ENCODE measurements at regions not wholly inside any gene's neighbourhood (a gene's known extent, or its start where the extent isn't known, plus 50 kb on each side); places are given as distances from the start of the nearest gene placed in this dataset.

- H3K4me1 ChIP-seq: no peaks in the 10 kb centered on the region
- H3K9me3 ChIP-seq: no peaks in the 10 kb centered on the region
- no peak overlapping the region for H3K27ac ChIP-seq
- 50% methylated on average over 1 of the region's 2 CpGs for WGBS (ENCODE audit: insufficient coverage, low coverage, low lambda C conversion rate, missing lambda C conversion rate)
- no peak overlapping the region for H3K4me3 ChIP-seq
- TF ChIP-seq, protein P1, sequence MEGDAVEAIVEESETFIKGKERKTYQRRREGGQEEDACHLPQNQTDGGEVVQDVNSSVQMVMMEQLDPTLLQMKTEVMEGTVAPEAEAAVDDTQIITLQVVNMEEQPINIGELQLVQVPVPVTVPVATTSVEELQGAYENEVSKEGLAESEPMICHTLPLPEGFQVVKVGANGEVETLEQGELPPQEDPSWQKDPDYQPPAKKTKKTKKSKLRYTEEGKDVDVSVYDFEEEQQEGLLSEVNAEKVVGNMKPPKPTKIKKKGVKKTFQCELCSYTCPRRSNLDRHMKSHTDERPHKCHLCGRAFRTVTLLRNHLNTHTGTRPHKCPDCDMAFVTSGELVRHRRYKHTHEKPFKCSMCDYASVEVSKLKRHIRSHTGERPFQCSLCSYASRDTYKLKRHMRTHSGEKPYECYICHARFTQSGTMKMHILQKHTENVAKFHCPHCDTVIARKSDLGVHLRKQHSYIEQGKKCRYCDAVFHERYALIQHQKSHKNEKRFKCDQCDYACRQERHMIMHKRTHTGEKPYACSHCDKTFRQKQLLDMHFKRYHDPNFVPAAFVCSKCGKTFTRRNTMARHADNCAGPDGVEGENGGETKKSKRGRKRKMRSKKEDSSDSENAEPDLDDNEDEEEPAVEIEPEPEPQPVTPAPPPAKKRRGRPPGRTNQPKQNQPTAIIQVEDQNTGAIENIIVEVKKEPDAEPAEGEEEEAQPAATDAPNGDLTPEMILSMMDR (IDR thresholded peaks at IDR 0.05): no peak
- TF ChIP-seq POLR2A (IDR thresholded peaks at IDR 0.05): no peak
- intact Hi-C loops (cut with DNase I): no loop called here
- no peak for DNase-seq
- ATAC-seq: no peak
- H3K36me3 ChIP-seq: no peaks in the 10 kb centered on the region
- H3K27me3 ChIP-seq: no peaks in the 10 kb centered on the region
Observed at GRCh38 chr7:18235819-18236218, 208.2 kb upstream of the PRPS1L1 start.

DNA sequence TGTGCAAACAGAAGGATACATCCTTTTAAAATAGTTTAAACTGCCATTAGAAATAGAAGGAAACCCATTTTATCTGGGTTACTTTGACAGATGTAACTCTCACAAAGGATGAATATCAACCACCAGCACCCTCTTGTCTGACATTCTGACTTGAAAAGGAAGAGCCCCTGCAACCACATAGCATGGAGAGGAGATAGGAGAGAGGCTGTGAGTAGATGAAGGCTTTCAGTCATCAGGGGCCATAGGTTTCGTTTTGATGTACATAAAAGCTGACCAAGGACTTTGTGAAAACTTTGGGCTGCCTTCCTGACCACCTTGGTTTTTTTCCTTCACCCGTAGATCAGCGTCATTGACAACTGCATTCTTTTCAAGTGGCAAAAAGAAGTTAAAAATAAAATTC lies 211.6 kb upstream of the PRPS1L1 start:
- no peak overlapping the region for H3K27ac ChIP-seq
- no peaks in the 10 kb centered on the region for H3K36me3 ChIP-seq
- ATAC-seq (no peak), DNase-seq (no peak)
- H3K27me3 ChIP-seq: no peaks in the 10 kb centered on the region
- TF ChIP-seq POLR2A (IDR thresholded peaks at IDR 0.05): no peak
- H3K4me1 ChIP-seq: no peaks in the 10 kb centered on the region
- 20% methylated on average over 3 of the region's 3 CpGs for WGBS (ENCODE audit: insufficient coverage, low coverage, low lambda C conversion rate, missing lambda C conversion rate)
- H3K4me3 ChIP-seq: no peak overlapping the region
- intact Hi-C loops (cut with DNase I): no loop called here
- no peaks in the 10 kb centered on the region for H3K9me3 ChIP-seq

- Histone ChIP-seq H3K4me3 (no peak overlapping the region), H3K4me1 (no peaks in the 10 kb centered on the region), H3K36me3 (no peaks in the 10 kb centered on the region), H3K9me3 (no peaks in the 10 kb centered on the region), H3K27me3 (no peaks in the 10 kb centered on the region), H3K27ac (no peak overlapping the region)
- intact Hi-C loops (cut with DNase I): no loop called here
- DNase-seq: no peak
- 54% methylated on average over 3 of the region's 3 CpGs for WGBS (ENCODE audit: insufficient coverage, low coverage, low lambda C conversion rate, missing lambda C conversion rate)
- ATAC-seq: no peak
- no peak for TF ChIP-seq POLR2A (IDR thresholded peaks at IDR 0.05)
- TF ChIP-seq, protein P1 (IDR thresholded peaks at IDR 0.05): no peak
Observed at GRCh38 chr7:18241543-18242231, 214.0 kb upstream of the PRPS1L1 start.

DNA sequence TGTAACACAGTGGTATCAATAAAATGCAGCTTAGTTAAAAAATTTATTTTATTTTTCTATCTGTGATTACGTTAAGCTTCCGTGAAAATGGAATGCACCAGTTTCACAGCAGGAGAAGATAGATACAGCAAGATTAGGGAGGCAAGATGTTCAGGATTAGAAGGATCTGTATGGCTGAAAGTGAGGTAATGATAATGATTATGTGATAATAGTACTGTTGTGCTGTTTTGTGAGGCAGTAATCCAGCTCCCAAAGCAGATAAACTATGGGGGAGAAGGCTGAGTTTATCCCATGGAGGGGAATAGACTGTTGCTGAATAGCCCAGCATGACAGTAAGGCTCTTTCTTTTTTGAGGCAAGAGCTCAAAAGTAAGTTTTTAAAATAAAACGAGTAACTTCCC lies 216.1 kb upstream of the PRPS1L1 start:
- ATAC-seq (no peak), DNase-seq (no peak)
- intact Hi-C loops (cut with DNase I): no loop called here
- TF ChIP-seq, protein P1 (IDR thresholded peaks at IDR 0.05): no peak
- no peak for TF ChIP-seq POLR2A (IDR thresholded peaks at IDR 0.05)
- H3K27me3 ChIP-seq: no peaks in the 10 kb centered on the region
- 57% methylated on average over 3 of the region's 3 CpGs for WGBS (ENCODE audit: insufficient coverage, low coverage, low lambda C conversion rate, missing lambda C conversion rate)
- H3K9me3 ChIP-seq: no peaks in the 10 kb centered on the region
- H3K36me3 ChIP-seq: no peaks in the 10 kb centered on the region
- no peak overlapping the region for H3K27ac ChIP-seq
- H3K4me3 ChIP-seq: no peak overlapping the region
- no peaks in the 10 kb centered on the region for H3K4me1 ChIP-seq

- no peak overlapping the region for H3K27ac ChIP-seq
- intact Hi-C loops (cut with DNase I): no loop called here
- DNase-seq (no peak), ATAC-seq (no peak)
- no peaks in the 10 kb centered on the region for H3K27me3 ChIP-seq
- H3K9me3 ChIP-seq: no peaks in the 10 kb centered on the region
- H3K4me1 ChIP-seq: no peaks in the 10 kb centered on the region
- no peaks in the 10 kb centered on the region for H3K36me3 ChIP-seq
- TF ChIP-seq POLR2A (IDR thresholded peaks at IDR 0.05): no peak
- TF ChIP-seq, protein P1 (IDR thresholded peaks at IDR 0.05): no peak
- no peak overlapping the region for H3K4me3 ChIP-seq
Observed at GRCh38 chr7:18250133-18250532, 222.5 kb upstream of the PRPS1L1 start.

All from right lobe of liver (tissue), 6 donors.